ENCODE measurements at regions not wholly inside any gene's neighbourhood (a gene's known extent, or its start where the extent isn't known, plus 50 kb on each side); places are given as distances from the start of the nearest gene placed in this dataset.

GRCh38 chr4:126109836-126110235 is 795.1 kb downstream of the FAT4 start:
- Mint-ChIP-seq H3K36me3 (peaks cover 2% of the 10 kb centered on the region), H3K27ac (no peak overlapping the region), H3K27me3 (ENCODE audit: low read depth) (no peaks in the 10 kb centered on the region), H3K9me3 (peaks cover 31% of the 10 kb centered on the region), H3K4me1 (no peaks in the 10 kb centered on the region), H3K4me3 (no peak overlapping the region)
- ATAC-seq: no peak
- POLR2A ChIA-PET: no interaction called here
- CTCF ChIA-PET: no interaction called here
- no peak for DNase-seq (ENCODE audit: low spot score)
- TF ChIP-seq EMX1 (CRISPR knock-in tag; IDR thresholded peaks at IDR 0.05) (no peak), FOXP1 (CRISPR knock-in tag; IDR thresholded peaks at IDR 0.05; ENCODE audit: borderline replicate concordance) (no peak), ATF2 (CRISPR knock-in tag; IDR thresholded peaks at IDR 0.05; ENCODE audit: borderline replicate concordance, low read depth) (no peak), MXD4 (CRISPR knock-in tag; IDR thresholded peaks at IDR 0.05; ENCODE audit: borderline replicate concordance) (no peak), AFF4 (CRISPR knock-in tag; IDR thresholded peaks at IDR 0.05; ENCODE audit: borderline replicate concordance) (no peak), CREB1 (CRISPR knock-in tag; IDR thresholded peaks at IDR 0.05) (no peak), PRDM15 (CRISPR knock-in tag; IDR thresholded peaks at IDR 0.05) (no peak), ZNF425 (CRISPR knock-in tag; conservative IDR thresholded peaks at IDR 0.05) (no peak), ZSCAN18 (CRISPR knock-in tag; IDR thresholded peaks at IDR 0.05) (no peak)

GRCh38 chr4:126113058-126113457 is 798.3 kb downstream of the FAT4 start:
- no peaks in the 10 kb centered on the region for H3K27me3 Mint-ChIP-seq (ENCODE audit: low read depth)
- no peak overlapping the region for H3K4me3 Mint-ChIP-seq
- H3K4me1 Mint-ChIP-seq: no peaks in the 10 kb centered on the region
- ChIA-PET POLR2A (no interaction called here), CTCF (no interaction called here)
- H3K9me3 Mint-ChIP-seq: peaks cover 58% of the 10 kb centered on the region
- no peak overlapping the region for H3K27ac Mint-ChIP-seq
- no peak for ATAC-seq
- no peak for DNase-seq (ENCODE audit: low spot score)
- H3K36me3 Mint-ChIP-seq: no peaks in the 10 kb centered on the region; the same call in 1 of the 2 replicates
- TF ChIP-seq TEAD1 (CRISPR knock-in tag; IDR thresholded peaks at IDR 0.05): no peak
- no peak for TF ChIP-seq E2F1 (CRISPR knock-in tag; IDR thresholded peaks at IDR 0.05)
- TF ChIP-seq OVOL2 (CRISPR knock-in tag; IDR thresholded peaks at IDR 0.05; ENCODE audit: borderline replicate concordance): no peak
- no peak for TF ChIP-seq CDX4 (CRISPR knock-in tag; IDR thresholded peaks at IDR 0.05; ENCODE audit: borderline replicate concordance)
- TF ChIP-seq ZSCAN18 (CRISPR knock-in tag; IDR thresholded peaks at IDR 0.05): no peak
